ENCODE measurements at regions not wholly inside any gene's neighbourhood (a gene's known extent, or its start where the extent isn't known, plus 50 kb on each side); places are given as distances from the start of the nearest gene placed in this dataset.
"Not testable (repeated sequence)": the region's sequence is repeated elsewhere in the genome, so short reads cannot be mapped to it uniquely, and the experiment has no call there.

DNA sequence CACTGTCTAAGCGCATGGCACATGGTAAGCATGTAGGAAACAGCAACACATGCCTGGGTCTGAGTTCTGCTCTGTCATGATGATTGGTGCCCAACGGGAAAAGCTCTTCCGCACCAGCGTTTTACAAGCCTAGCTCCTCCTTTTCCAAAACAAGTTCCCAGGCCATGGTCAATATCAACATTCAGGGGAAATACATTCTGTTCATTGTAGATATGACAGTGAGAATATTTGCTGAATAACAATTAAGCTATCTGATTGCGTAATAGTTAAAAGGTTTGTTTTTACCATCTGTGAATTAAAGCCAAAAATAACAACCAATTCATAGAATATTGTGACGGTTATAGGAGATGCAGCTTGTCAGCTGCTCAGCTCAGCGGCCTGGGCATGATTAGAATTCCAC is 404.3 kb upstream of the SLC35B3 start:
- H3K4me3 ChIP-seq (ENCODE audit: low read length): no peak overlapping the region
- TF ChIP-seq, protein P1, sequence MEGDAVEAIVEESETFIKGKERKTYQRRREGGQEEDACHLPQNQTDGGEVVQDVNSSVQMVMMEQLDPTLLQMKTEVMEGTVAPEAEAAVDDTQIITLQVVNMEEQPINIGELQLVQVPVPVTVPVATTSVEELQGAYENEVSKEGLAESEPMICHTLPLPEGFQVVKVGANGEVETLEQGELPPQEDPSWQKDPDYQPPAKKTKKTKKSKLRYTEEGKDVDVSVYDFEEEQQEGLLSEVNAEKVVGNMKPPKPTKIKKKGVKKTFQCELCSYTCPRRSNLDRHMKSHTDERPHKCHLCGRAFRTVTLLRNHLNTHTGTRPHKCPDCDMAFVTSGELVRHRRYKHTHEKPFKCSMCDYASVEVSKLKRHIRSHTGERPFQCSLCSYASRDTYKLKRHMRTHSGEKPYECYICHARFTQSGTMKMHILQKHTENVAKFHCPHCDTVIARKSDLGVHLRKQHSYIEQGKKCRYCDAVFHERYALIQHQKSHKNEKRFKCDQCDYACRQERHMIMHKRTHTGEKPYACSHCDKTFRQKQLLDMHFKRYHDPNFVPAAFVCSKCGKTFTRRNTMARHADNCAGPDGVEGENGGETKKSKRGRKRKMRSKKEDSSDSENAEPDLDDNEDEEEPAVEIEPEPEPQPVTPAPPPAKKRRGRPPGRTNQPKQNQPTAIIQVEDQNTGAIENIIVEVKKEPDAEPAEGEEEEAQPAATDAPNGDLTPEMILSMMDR (conservative IDR thresholded peaks at IDR 0.05; ENCODE audit: low read length): no peak

GRCh38 chr6:8837343-8837742 is 402.0 kb upstream of the SLC35B3 start:
- no peak for DNase-seq (ENCODE audit: low read depth)
- TF ChIP-seq, protein P1 (conservative IDR thresholded peaks at IDR 0.05; ENCODE audit: low read length): no peak
- H3K4me3 ChIP-seq (ENCODE audit: low read length): no peak overlapping the region

More for the DNA sequence above, 404.3 kb upstream of the SLC35B3 start:
- no peak for DNase-seq (ENCODE audit: low read depth)

GRCh38 chr6:8832695-8833094 is 397.4 kb upstream of the SLC35B3 start:
- DNase-seq (ENCODE audit: low read depth); H3K4me3 ChIP-seq (ENCODE audit: low read length): not testable (repeated sequence)

GRCh38 chr6:8831366-8832152 is 396.2 kb upstream of the SLC35B3 start:
- H3K4me3 ChIP-seq (ENCODE audit: low read length): no peak overlapping the region
- TF ChIP-seq, protein P1 (conservative IDR thresholded peaks at IDR 0.05; ENCODE audit: low read length): no peak
- peak; percentile 1 for DNase-seq (ENCODE audit: low read depth)

DNA sequence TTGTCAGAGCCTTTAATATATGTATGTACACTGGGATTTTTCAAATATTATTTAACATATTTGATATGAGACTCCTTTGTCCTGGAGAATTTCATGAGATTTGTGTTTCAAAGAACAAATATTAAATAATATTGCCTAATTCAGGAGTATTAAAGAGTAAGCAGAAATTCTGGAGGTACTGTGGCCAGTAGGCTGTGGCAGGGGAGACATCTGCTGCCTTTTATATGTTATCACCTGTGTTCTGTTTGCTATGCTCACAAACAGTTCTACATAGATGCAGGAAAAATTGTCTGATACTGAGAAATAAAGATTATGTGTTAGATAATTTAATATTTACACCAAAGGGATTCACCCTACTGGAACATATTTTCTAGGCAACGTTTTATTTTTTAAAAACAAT is 395.4 kb upstream of the SLC35B3 start:
- TF ChIP-seq, protein P1 (conservative IDR thresholded peaks at IDR 0.05; ENCODE audit: low read length): no peak
- no peak overlapping the region for H3K4me3 ChIP-seq (ENCODE audit: low read length)
- DNase-seq (ENCODE audit: low read depth): no peak

DNA sequence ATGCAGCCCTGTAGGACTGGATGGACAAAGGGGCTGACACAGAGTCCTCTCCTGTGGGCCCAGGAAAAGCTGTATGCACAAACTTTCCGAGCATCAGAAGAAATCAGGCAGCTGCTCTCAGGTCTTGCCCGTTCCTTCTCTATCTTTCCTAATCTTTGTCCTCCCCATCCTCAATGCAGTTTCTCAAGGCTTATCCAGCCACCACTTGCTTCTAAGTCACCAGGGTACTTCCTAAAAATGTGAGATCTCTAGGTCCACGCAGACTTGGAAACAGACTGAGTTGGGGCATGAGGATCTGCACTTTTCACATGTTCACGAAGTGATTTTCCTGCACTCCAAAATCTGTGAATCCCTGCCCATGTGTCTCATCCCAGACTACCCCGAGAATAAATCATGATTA is 394.5 kb upstream of the SLC35B3 start:
- H3K4me3 ChIP-seq (ENCODE audit: low read length): no peak overlapping the region
- DNase-seq (ENCODE audit: low read depth): no peak
- TF ChIP-seq, protein P1 (conservative IDR thresholded peaks at IDR 0.05; ENCODE audit: low read length): no peak

- no peak for DNase-seq (ENCODE audit: low read depth)
- no peak overlapping the region for H3K4me3 ChIP-seq (ENCODE audit: low read length)
- TF ChIP-seq, protein P1 (conservative IDR thresholded peaks at IDR 0.05; ENCODE audit: low read length): no peak
These were observed 394.0 kb upstream of the SLC35B3 start for GRCh38 chr6:8829296-8829695.

Data from AG10803 (cell line).